Muscle layer of colon (tissue), 2 donors: ENCODE measurements at regions not wholly inside any gene's neighbourhood (a gene's known extent, or its start where the extent isn't known, plus 50 kb on each side); places are given as distances from the start of the nearest gene placed in this dataset.

Source experiments
- H3K27ac ChIP-seq: one replicate; pipeline ENCODE4 v1.7.0; 2013; ENCODE audit warnings: low read depth, mild to moderate bottlenecking, low read length, moderate library complexity
- H3K27me3 ChIP-seq, 2 donors: one replicate each; pipeline ENCODE4 v1.7.0; 2013; ENCODE audit warnings: low read length in 2 of 2, mild to moderate bottlenecking in 2 of 2; ENCODE audit not compliant: insufficient read depth in 2 of 2, control insufficient read depth in 1 of 2
- H3K36me3 ChIP-seq: one replicate; pipeline ENCODE4 v1.7.0; 2013; ENCODE audit warnings: mild to moderate bottlenecking, low read length; ENCODE audit not compliant: insufficient read depth
- H3K4me1 ChIP-seq: one replicate; pipeline ENCODE4 v1.7.0; 2013; ENCODE audit warnings: mild to moderate bottlenecking, low read length; ENCODE audit not compliant: insufficient read depth
- H3K4me3 ChIP-seq, 2 donors: one replicate each; pipeline ENCODE4 v1.7.0; 2013; ENCODE audit warnings: low read length in 2 of 2, low read depth in 1 of 2, mild to moderate bottlenecking in 1 of 2, moderate library complexity in 1 of 2
- H3K9ac ChIP-seq: one replicate; pipeline ENCODE4 v1.7.0; 2013; ENCODE audit warnings: low read length
- H3K9me3 ChIP-seq: one replicate; pipeline ENCODE4 v1.7.0; 2013; ENCODE audit warnings: mild to moderate bottlenecking, low read length
- donor health status: abdominal sarcoma.
- donor health status: Adenocarcinoma of cecum.

GRCh38 chr13:105403086-105403485, 1132.4 kb downstream of the EFNB2 start:
- no peaks in the 10 kb centered on the region for H3K36me3 ChIP-seq
- no peaks in the 10 kb centered on the region for H3K27me3 ChIP-seq
- H3K4me3 ChIP-seq, result no peak overlapping the region
- H3K4me1 ChIP-seq, result no peaks in the 10 kb centered on the region
- H3K9ac ChIP-seq, result no peak overlapping the region
- H3K9me3 ChIP-seq, result no peaks in the 10 kb centered on the region
- no peak overlapping the region for H3K27ac ChIP-seq

- Histone ChIP-seq H3K27ac (no peak overlapping the region), H3K4me1 (no peaks in the 10 kb centered on the region), H3K27me3 (no peaks in the 10 kb centered on the region), H3K9ac (no peak overlapping the region), H3K36me3 (no peaks in the 10 kb centered on the region), H3K9me3 (no peaks in the 10 kb centered on the region), H3K4me3 (no peak overlapping the region)
These were observed 1140.4 kb downstream of the EFNB2 start for GRCh38 chr13:105395041-105395440.

- H3K9me3 ChIP-seq, result no peaks in the 10 kb centered on the region
- H3K4me3 ChIP-seq, result no peak overlapping the region
- no peaks in the 10 kb centered on the region for H3K4me1 ChIP-seq
- H3K36me3 ChIP-seq, result no peaks in the 10 kb centered on the region
- H3K9ac ChIP-seq, result no peak overlapping the region
- no peak overlapping the region for H3K27ac ChIP-seq
- no peaks in the 10 kb centered on the region for H3K27me3 ChIP-seq
These were observed 1146.1 kb downstream of the EFNB2 start for GRCh38 chr13:105389373-105389772.

GRCh38 chr13:105377452-105377851, 1158.0 kb downstream of the EFNB2 start:
- H3K9ac ChIP-seq, result no peak overlapping the region
- H3K27ac ChIP-seq, result no peak overlapping the region
- H3K36me3 ChIP-seq, result no peaks in the 10 kb centered on the region
- no peaks in the 10 kb centered on the region for H3K4me1 ChIP-seq
- no peaks in the 10 kb centered on the region for H3K9me3 ChIP-seq
- H3K27me3 ChIP-seq, result no peaks in the 10 kb centered on the region
- no peak overlapping the region for H3K4me3 ChIP-seq

GRCh38 chr13:105370011-105370650, 1165.3 kb downstream of the EFNB2 start:
- no peaks in the 10 kb centered on the region for H3K36me3 ChIP-seq
- H3K4me1 ChIP-seq, result no peaks in the 10 kb centered on the region
- no peaks in the 10 kb centered on the region for H3K27me3 ChIP-seq
- no peak overlapping the region for H3K9ac ChIP-seq
- no peak overlapping the region for H3K4me3 ChIP-seq
- H3K9me3 ChIP-seq, result no peaks in the 10 kb centered on the region
- H3K27ac ChIP-seq, result no peak overlapping the region

GRCh38 chr13:105368781-105369180, 1166.7 kb downstream of the EFNB2 start:
- Histone ChIP-seq H3K4me1 (peaks cover under 1% of the 10 kb centered on the region), H3K9me3 (no peaks in the 10 kb centered on the region), H3K27ac (no peak overlapping the region), H3K4me3 (no peak overlapping the region), H3K36me3 (no peaks in the 10 kb centered on the region), H3K9ac (no peak overlapping the region), H3K27me3 (no peaks in the 10 kb centered on the region)

GRCh38 chr13:105365831-105366230, 1169.6 kb downstream of the EFNB2 start:
- Histone ChIP-seq H3K4me1 (peaks cover 5% of the 10 kb centered on the region), H3K36me3 (no peaks in the 10 kb centered on the region), H3K9ac (no peak overlapping the region), H3K9me3 (no peaks in the 10 kb centered on the region), H3K4me3 (no peak overlapping the region), H3K27ac (no peak overlapping the region), H3K27me3 (no peaks in the 10 kb centered on the region)

- no peaks in the 10 kb centered on the region for H3K27me3 ChIP-seq
- no peak overlapping the region for H3K9ac ChIP-seq
- H3K9me3 ChIP-seq, result no peaks in the 10 kb centered on the region
- H3K36me3 ChIP-seq, result no peaks in the 10 kb centered on the region
- no peak overlapping the region for H3K4me3 ChIP-seq
- no peak overlapping the region for H3K27ac ChIP-seq
- peaks cover 5% of the 10 kb centered on the region for H3K4me1 ChIP-seq
These were observed 1170.4 kb downstream of the EFNB2 start for GRCh38 chr13:105365021-105365550.

GRCh38 chr13:105364191-105364590, 1171.3 kb downstream of the EFNB2 start:
- no peaks in the 10 kb centered on the region for H3K27me3 ChIP-seq

GRCh38 chr13:105363261-105364190, 1171.9 kb downstream of the EFNB2 start:
- no peaks in the 10 kb centered on the region for H3K27me3 ChIP-seq
- no peak overlapping the region for H3K9ac ChIP-seq
- no peaks in the 10 kb centered on the region for H3K36me3 ChIP-seq
- H3K4me1 ChIP-seq, result peaks cover 5% of the 10 kb centered on the region
- no peaks in the 10 kb centered on the region for H3K9me3 ChIP-seq
- no peak overlapping the region for H3K4me3 ChIP-seq
- no peak overlapping the region for H3K27ac ChIP-seq

More at GRCh38 chr13:105364191-105364590, 1171.3 kb downstream of the EFNB2 start:
- Histone ChIP-seq H3K4me1 (peaks cover 5% of the 10 kb centered on the region), H3K9me3 (no peaks in the 10 kb centered on the region), H3K27ac (no peak overlapping the region), H3K9ac (no peak overlapping the region), H3K36me3 (no peaks in the 10 kb centered on the region), H3K4me3 (no peak overlapping the region)

- no peak overlapping the region for H3K27ac ChIP-seq
- H3K4me1 ChIP-seq, result no peaks in the 10 kb centered on the region
- H3K27me3 ChIP-seq, result no peaks in the 10 kb centered on the region
- no peaks in the 10 kb centered on the region for H3K36me3 ChIP-seq
- no peaks in the 10 kb centered on the region for H3K9me3 ChIP-seq
- H3K9ac ChIP-seq, result no peak overlapping the region
- H3K4me3 ChIP-seq, result no peak overlapping the region
These were observed 1181.8 kb downstream of the EFNB2 start for GRCh38 chr13:105353654-105354053.
